Fibroblast of the aortic adventitia (primary cell): ENCODE measurements at regions not wholly inside any gene's neighbourhood (a gene's known extent, or its start where the extent isn't known, plus 50 kb on each side); places are given as distances from the start of the nearest gene placed in this dataset.

Experiments used
- DNase-seq: peaks from one replicate; pipeline ENCODE4 v3.0.0-alpha.2; 2010; ENCODE audit warnings: low read depth
- H3K4me3 ChIP-seq: 2 replicates; pipeline ENCODE4 v1.5.1; 2011; ENCODE audit warnings: low read depth, mild to moderate bottlenecking, control low read depth, low read length, moderate library complexity
- CTCF ChIP-seq: IDR thresholded peaks from 2 replicates; pipeline ENCODE4 v1.5.1; 2011; ENCODE audit warnings: mild to moderate bottlenecking, low read length, control low read depth, inconsistent platforms; ENCODE audit not compliant: insufficient read depth

GRCh38 chr17:69900829-69901228 is 174.2 kb upstream of the KCNJ16 start:
- TF ChIP-seq CTCF: no peak
- H3K4me3 ChIP-seq: no peak overlapping the region
- no peak for DNase-seq

GRCh38 chr17:69906306-69906705 is 168.7 kb upstream of the KCNJ16 start:
- TF ChIP-seq CTCF: no peak
- DNase-seq: no peak
- H3K4me3 ChIP-seq: no peak overlapping the region

GRCh38 chr17:69907132-69907847 is 167.7 kb upstream of the KCNJ16 start:
- DNase-seq: no peak
- no peak for TF ChIP-seq CTCF
- no peak overlapping the region for H3K4me3 ChIP-seq

GRCh38 chr17:69908626-69909368 is 166.2 kb upstream of the KCNJ16 start:
- TF ChIP-seq CTCF: no peak
- no peak overlapping the region for H3K4me3 ChIP-seq
- peak; percentile 61 for DNase-seq

- TF ChIP-seq CTCF: no peak
- no peak for DNase-seq
- no peak overlapping the region for H3K4me3 ChIP-seq
Measured at GRCh38 chr17:69909389-69909788, 165.6 kb upstream of the KCNJ16 start.

GRCh38 chr17:69912805-69913204 is 162.2 kb upstream of the KCNJ16 start:
- H3K4me3 ChIP-seq: no peak overlapping the region
- no peak for TF ChIP-seq CTCF
- peak; percentile 7 for DNase-seq
